ENCODE measurements at regions not wholly inside any gene's neighbourhood (a gene's known extent, or its start where the extent isn't known, plus 50 kb on each side); places are given as distances from the start of the nearest gene placed in this dataset.

- no peak overlapping the region for H3K4me2 ChIP-seq (replicated peaks; ENCODE audit: extremely low read depth, low read length, poor library complexity, severe bottlenecking)
- Mint-ChIP-seq H3K27ac (peak overlapping the region in 1 of 7 donors; percentile 62), H3K4me1 (peaks cover 9% of the 10 kb centered on the region), H3K9me3 (no peaks in the 10 kb centered on the region), H3K27me3 (ENCODE audit: low read depth in 3 of 3) (peaks cover 0 to 4% (median 3%) of the 10 kb centered on the region in 3 donors), H3K4me3 (no peak overlapping the region), H3K36me3 (no peaks in the 10 kb centered on the region)
- H3K79me2 ChIP-seq (ENCODE audit: insufficient read depth, low read length): no peaks in the 10 kb centered on the region
- no peaks in the 10 kb centered on the region for H3K27me3 ChIP-seq (ENCODE audit: control insufficient read depth in 2 of 2, insufficient read depth in 2 of 2, low read length in 2 of 2)
- no peaks in the 10 kb centered on the region for H4K20me1 ChIP-seq (ENCODE audit: insufficient read depth, low read length)
- WGBS (ENCODE audit: insufficient coverage): no CpG with 5 or more reads among the region's 2 CpGs
- H3K4me3 ChIP-seq (replicated peaks in 1 of 3; ENCODE audit: low read depth in 2 of 3, low read length in 3 of 3): no peak overlapping the region
- intact Hi-C loops (cut with micrococcal nuclease): no loop called here
- TF ChIP-seq CTCF (IDR thresholded peaks at IDR 0.05): no peak
- H3K4me1 ChIP-seq (ENCODE audit: control insufficient read depth in 1 of 2, insufficient read depth in 2 of 2, low read length in 2 of 2): peaks cover 0 to 4% of the 10 kb centered on the region in 2 donors
- no peak overlapping the region for H3K27ac ChIP-seq (ENCODE audit: low read depth in 1 of 2, low read length in 2 of 2)
- DNase-seq: no peak
- no peaks in the 10 kb centered on the region for H3K9me3 ChIP-seq (replicated peaks in 1 of 2; ENCODE audit: control insufficient read depth in 1 of 2, insufficient read depth in 1 of 2, low read length in 2 of 2)
- H2AFZ ChIP-seq (ENCODE audit: insufficient read depth, low read depth, low read length, poor library complexity, severe bottlenecking): no peak overlapping the region
- no peaks in the 10 kb centered on the region for H3K36me3 ChIP-seq (replicated peaks in 1 of 2; ENCODE audit: control insufficient read depth in 1 of 2, insufficient read depth in 2 of 2, low read length in 2 of 2)
- H3K9ac ChIP-seq (ENCODE audit: insufficient read depth, low read length, poor library complexity, severe bottlenecking): no peak overlapping the region
Observed at GRCh38 chr2:216556202-216556601, 57.6 kb downstream of the RPL37A start.

GRCh38 chr2:216557413-216557812, 58.8 kb downstream of the RPL37A start:
- Mint-ChIP-seq H3K27ac (no peak overlapping the region), H3K4me3 (no peak overlapping the region), H3K9me3 (peaks cover 0 to 1% (median 0%) of the 10 kb centered on the region in 7 donors), H3K4me1 (peaks cover 9% of the 10 kb centered on the region), H3K36me3 (no peaks in the 10 kb centered on the region), H3K27me3 (ENCODE audit: low read depth in 3 of 3) (peaks cover 2 to 4% (median 3%) of the 10 kb centered on the region in 3 donors)
- Histone ChIP-seq H4K20me1 (ENCODE audit: insufficient read depth, low read length) (no peaks in the 10 kb centered on the region), H3K4me1 (ENCODE audit: control insufficient read depth in 1 of 2, insufficient read depth in 2 of 2, low read length in 2 of 2) (peaks cover 0 to 4% of the 10 kb centered on the region in 2 donors), H3K4me2 (replicated peaks; ENCODE audit: extremely low read depth, low read length, poor library complexity, severe bottlenecking) (no peak overlapping the region), H3K79me2 (ENCODE audit: insufficient read depth, low read length) (no peaks in the 10 kb centered on the region), H3K27me3 (ENCODE audit: control insufficient read depth in 2 of 2, insufficient read depth in 2 of 2, low read length in 2 of 2) (no peaks in the 10 kb centered on the region), H3K27ac (ENCODE audit: low read depth in 1 of 2, low read length in 2 of 2) (no peak overlapping the region), H3K9ac (ENCODE audit: insufficient read depth, low read length, poor library complexity, severe bottlenecking) (no peak overlapping the region), H2AFZ (ENCODE audit: insufficient read depth, low read depth, low read length, poor library complexity, severe bottlenecking) (no peak overlapping the region), H3K9me3 (replicated peaks in 1 of 2; ENCODE audit: control insufficient read depth in 1 of 2, insufficient read depth in 1 of 2, low read length in 2 of 2) (no peaks in the 10 kb centered on the region), H3K4me3 (replicated peaks in 1 of 3; ENCODE audit: low read depth in 2 of 3, low read length in 3 of 3) (no peak overlapping the region), H3K36me3 (replicated peaks in 1 of 2; ENCODE audit: control insufficient read depth in 1 of 2, insufficient read depth in 2 of 2, low read length in 2 of 2) (no peaks in the 10 kb centered on the region)
- no peak for DNase-seq
- no peak for TF ChIP-seq CTCF (IDR thresholded peaks at IDR 0.05)
- 99% methylated on average over 7 of the region's 7 CpGs for WGBS (ENCODE audit: insufficient coverage)
- intact Hi-C loops (cut with micrococcal nuclease): no loop called here

All from CD14-positive monocyte (primary cell).